ENCODE measurements at regions not wholly inside any gene's neighbourhood (a gene's known extent, or its start where the extent isn't known, plus 50 kb on each side); places are given as distances from the start of the nearest gene placed in this dataset.

- DNase-seq (ENCODE audit: low read depth) = no peak
Measured at GRCh38 chr1:63200676-63201075, 121.7 kb upstream of the FOXD3 start.

DNA sequence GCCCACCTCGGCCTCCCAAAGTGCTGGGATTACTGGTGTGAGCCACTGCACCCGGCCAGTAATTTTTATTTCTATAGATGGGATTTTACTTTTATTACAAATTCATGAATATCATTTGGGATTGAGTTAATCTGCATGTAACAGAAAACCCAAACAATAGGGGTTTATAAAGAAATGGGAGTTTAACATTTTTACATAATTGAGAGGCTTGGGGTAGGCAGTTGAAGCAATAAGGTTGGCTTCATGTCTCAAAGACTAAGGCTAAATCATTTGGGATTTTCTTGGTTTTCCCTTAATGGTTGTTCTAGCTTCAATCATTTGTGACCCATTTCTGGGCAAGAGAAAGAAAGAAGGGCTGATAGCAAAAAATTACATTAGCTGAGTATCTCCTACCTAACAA lies 118.7 kb upstream of the FOXD3 start:
- DNase-seq (ENCODE audit: low read depth) = no peak

DNA sequence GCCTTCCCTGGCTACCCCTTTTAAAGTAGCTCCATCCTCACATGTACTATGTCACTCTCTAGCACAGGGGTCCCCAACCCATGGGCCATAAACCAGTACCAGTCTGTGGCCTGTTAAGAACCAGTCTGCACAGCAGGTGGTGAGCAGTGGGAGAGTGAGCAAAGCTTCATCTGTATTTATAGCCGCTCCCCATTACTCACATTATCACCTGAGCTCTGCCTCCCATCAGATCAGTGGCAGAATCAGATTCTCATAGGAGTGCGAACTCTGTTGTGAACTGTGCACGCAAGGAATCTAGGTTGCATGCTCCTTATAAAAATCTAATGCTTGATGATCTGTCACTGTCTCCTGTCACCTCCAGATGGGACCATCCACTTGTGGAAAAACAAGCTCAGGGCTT lies 116.6 kb upstream of the FOXD3 start:
- no peak for DNase-seq (ENCODE audit: low read depth)

GRCh38 chr1:63214553-63214952 lies 107.8 kb upstream of the FOXD3 start:
- DNase-seq (ENCODE audit: low read depth) = no peak

- DNase-seq (ENCODE audit: low read depth) = no peak
Measured at GRCh38 chr1:63223426-63223825, 98.9 kb upstream of the FOXD3 start.

- DNase-seq (ENCODE audit: low read depth) = no peak
Measured at GRCh38 chr1:63230722-63231121, 91.6 kb upstream of the FOXD3 start.

DNA sequence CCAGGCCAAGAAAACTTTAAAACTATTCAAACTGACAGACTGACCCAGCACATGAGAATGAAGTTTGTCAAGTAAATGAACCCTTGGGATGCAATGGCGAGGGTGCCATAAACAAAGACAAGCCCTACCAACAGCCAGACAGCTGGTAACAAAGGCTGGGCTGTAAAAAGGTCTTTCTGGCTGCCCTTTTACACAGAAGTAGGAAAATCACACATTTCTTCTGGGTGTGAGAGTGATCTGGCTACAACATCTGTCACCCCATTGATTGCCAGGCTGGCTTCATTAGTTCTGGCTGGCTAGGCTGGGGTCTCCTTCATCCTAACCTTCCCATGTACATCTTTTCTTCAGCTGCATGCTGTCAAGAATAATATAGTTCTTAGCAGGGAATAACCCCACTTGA lies 83.6 kb upstream of the FOXD3 start:
- DNase-seq (ENCODE audit: low read depth) = no peak

GRCh38 chr1:63245186-63245585 lies 77.2 kb upstream of the FOXD3 start:
- no peak for DNase-seq (ENCODE audit: low read depth)

GRCh38 chr1:63248216-63248615 lies 74.2 kb upstream of the FOXD3 start:
- no peak for DNase-seq (ENCODE audit: low read depth)

DNA sequence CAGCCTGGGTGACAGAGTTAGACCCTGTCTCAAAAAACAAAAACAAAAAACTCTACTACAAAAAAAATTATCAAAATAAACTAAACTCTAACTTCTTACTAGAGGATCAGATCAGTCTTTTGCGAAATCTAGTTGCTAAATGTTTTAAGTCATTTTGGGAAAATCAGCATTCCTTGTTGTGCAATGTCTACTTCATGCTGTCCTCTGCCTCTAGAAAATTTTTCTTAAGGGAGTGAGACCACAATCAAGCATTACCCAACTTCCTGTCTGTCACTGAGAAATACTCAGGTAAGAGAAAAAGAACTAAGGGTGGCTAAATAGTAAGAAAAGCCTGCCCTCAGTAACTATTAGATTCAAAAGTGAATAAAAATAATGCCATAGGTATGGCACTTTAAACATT lies 67.2 kb upstream of the FOXD3 start:
- DNase-seq (ENCODE audit: low read depth) = no peak

DNA sequence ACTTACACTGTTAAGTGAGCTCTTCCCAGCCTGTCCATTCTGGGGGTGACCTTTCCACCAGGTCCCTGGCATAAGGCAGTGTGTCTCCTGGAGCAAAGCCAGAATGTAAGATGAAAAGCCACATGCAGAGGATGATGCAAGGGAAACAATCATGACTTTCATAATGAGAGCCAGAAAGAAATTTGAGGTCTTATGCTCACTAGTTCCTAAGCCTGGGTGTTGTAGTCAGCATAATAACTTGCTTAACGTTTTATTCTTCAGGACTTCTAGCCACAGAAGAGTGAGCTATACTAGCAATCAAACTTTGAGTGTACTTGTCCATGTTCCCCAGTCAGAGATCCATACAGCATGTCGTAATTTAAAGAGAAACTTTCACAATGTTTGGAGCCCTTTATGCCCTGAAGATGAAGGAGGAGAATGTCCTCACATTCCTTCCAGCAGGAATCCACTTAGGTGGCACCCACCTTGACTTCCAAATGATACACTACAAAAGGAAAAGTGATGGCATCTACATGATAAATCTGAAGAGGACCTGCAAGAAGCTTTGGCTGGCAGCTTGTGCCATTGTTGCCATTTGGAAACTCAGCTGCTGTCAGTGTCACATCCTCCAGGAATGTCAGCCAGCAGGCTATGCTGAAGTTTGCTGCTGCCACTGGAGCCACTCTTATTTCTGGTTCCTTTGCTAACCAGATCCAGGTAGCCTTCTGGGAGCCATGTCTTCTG lies 60.5 kb upstream of the FOXD3 start:
- peak; percentile 25 for DNase-seq (ENCODE audit: low read depth)

DNA sequence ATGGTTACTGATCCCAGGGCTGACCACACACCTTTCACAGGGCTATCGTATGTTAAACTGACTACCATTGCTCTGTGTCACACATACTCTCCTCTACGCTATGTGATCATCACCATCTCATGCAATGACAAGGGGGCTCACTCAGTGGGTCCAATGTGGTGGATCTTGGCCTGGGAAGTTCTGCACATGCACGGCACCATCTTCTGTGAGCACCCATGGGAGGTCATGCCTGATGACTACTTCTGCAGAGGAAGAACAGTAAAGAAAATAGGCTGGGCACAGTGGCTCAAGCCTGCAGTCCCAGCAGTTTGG lies 60.0 kb upstream of the FOXD3 start:
- no peak for DNase-seq (ENCODE audit: low read depth)

DNA sequence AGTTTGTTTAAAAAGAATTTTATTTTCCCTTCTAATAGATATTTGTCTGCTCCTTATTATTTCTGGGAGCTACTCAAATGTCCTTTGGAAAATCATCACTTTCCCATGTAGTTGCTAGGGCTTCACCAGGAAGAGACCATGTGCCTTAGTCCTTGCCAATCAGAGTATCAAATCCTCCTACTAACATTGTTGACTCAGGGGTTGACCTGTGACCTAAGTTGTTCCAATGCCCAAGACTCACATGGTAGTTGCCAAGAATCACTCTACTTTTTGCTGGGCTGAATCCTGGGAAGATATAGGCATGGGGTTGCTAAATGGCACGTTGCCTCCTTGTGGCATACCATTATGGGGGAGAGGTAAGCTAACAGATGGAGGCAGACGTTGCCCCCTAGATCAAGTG lies 58.2 kb upstream of the FOXD3 start:
- no peak for DNase-seq (ENCODE audit: low read depth)

GRCh38 chr1:63266857-63267256 lies 55.5 kb upstream of the FOXD3 start:
- no peak for DNase-seq (ENCODE audit: low read depth)

DNA sequence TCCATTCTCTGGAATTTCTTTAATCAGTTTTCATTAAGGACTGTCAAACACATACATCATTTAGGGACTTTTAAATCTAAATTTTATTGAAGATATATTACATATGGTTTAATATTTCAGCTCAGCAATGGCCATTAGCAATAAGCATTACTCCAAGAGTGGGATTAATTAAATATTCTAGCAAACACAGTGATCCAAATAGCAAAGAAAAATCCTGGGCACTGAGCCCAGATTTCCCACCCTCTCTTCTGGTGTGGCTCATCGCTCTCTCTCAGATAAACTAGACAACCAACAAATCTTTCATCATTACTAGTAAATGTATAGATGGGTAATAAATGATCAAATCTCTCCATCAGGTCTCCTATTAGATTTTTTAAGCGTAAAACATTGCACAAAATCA lies 53.5 kb upstream of the FOXD3 start:
- DNase-seq (ENCODE audit: low read depth) = no peak

DNA sequence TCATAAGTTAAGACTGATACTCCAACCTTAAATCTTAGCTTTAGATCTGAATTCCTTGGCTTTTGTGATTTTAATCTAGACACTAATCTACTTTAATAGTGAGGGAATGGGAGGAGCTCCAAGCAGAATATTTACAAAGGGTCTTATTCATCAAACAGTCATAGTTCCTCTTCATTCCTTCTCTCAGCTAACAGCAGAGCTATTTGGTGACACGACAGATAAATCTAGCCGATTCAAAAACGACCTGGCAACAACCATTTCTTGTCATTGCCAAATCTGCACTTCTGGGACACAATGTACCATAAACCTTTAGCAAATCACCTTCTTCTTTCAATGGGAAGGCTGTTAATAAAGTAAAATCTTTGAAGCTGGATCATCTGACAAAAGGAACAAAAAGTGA lies 52.8 kb upstream of the FOXD3 start:
- no peak for DNase-seq (ENCODE audit: low read depth)

Measured in stromal cell of bone marrow (primary cell).